PC-9 (cell line): ENCODE measurements at regions not wholly inside any gene's neighbourhood (a gene's known extent, or its start where the extent isn't known, plus 50 kb on each side); places are given as distances from the start of the nearest gene placed in this dataset.
A peak's percentile ranks its signal among the peaks of the same experiment; 100 is the strongest.

ENCODE experiments used
- BruUV-seq: library from RNA; stranded (reverse); fragments of 400-500 nt; replicated peaks from 2 replicates; lab custom pipeline; 2021; lab: Mats Ljungman, UMichigan
- CTCF ChIA-PET: fragments of 300-600 bp; sonication (Branson Sonifier 250); formaldehyde crosslinking; loops from one replicate; lab custom pipeline; 2022; ENCODE audit warnings: antibody characterized with exemption; lab: Charles Lee
- POLR2A ChIA-PET: fragments of 300-600 bp; sonication (Branson Sonifier 250); formaldehyde crosslinking; loops from one replicate; lab custom pipeline; 2022; ENCODE audit warnings: antibody characterized with exemption; ENCODE audit not compliant: unreplicated experiment; lab: Charles Lee
- DNase-seq, 2 experiments: peaks; one replicate each; pipeline versions ENCODE4 v3.0.0 to v3.0.0-alpha.2; 2015 to 2022; ENCODE audit warnings: mixed read lengths in 1 of 2
- H2AFZ ChIP-seq: fragments of 200-600 bp; sonication (generic); 2 replicates; pipeline ENCODE4 v1.8.1; 2017; ENCODE audit warnings: antibody characterized with exemption
- H3F3A ChIP-seq: fragments of 200-600 bp; sonication (generic); 2 replicates; pipeline ENCODE4 v1.8.1; 2017; ENCODE audit warnings: antibody characterized with exemption, mild to moderate bottlenecking, low read depth; ENCODE audit not compliant: insufficient read depth
- H3K27ac ChIP-seq: fragments of 200-600 bp; sonication (generic); 2 replicates; pipeline ENCODE4 v1.6.1; 2016; ENCODE audit warnings: mixed run types
- H3K27me3 ChIP-seq: fragments of 200-600 bp; sonication (generic); 2 replicates; pipeline ENCODE4 v1.6.1; 2016; ENCODE audit warnings: low read depth, mixed run types; ENCODE audit not compliant: insufficient read depth
- H3K36me3 ChIP-seq: fragments of 200-600 bp; sonication (generic); 2 replicates; pipeline ENCODE4 v1.6.1; 2016; ENCODE audit warnings: low read depth, mixed run types
- H3K4me1 ChIP-seq: fragments of 200-600 bp; sonication (generic); replicated peaks from 2 replicates; pipeline ENCODE4 v1.6.1; 2016; ENCODE audit warnings: mixed run types; ENCODE audit not compliant: insufficient read depth
- H3K4me2 ChIP-seq: fragments of 200-600 bp; sonication (generic); 2 replicates; pipeline ENCODE4 v1.6.1; 2017; ENCODE audit warnings: mixed run types
- H3K4me3 ChIP-seq: fragments of 200-600 bp; sonication (generic); 2 replicates; pipeline ENCODE4 v1.6.1; 2016; ENCODE audit warnings: mixed run types
- H3K79me2 ChIP-seq: fragments of 200-600 bp; sonication (generic); 2 replicates; pipeline ENCODE4 v1.6.1; 2017; ENCODE audit warnings: low read depth, mixed run types
- H3K9me2 ChIP-seq: fragments of 200-600 bp; sonication (generic); 2 replicates; pipeline ENCODE4 v1.8.1; 2017; ENCODE audit warnings: mild to moderate bottlenecking; ENCODE audit not compliant: insufficient read depth
- H3K9me3 ChIP-seq: fragments of 200-600 bp; sonication (generic); 2 replicates; pipeline ENCODE4 v1.8.1; 2016; ENCODE audit warnings: low read depth; ENCODE audit not compliant: insufficient read depth
- H4K20me1 ChIP-seq: fragments of 200-600 bp; sonication (generic); 2 replicates; pipeline ENCODE4 v1.8.1; 2017; ENCODE audit not compliant: insufficient read depth
- CTCF ChIP-seq: fragments of 200-600 bp; sonication (generic); conservative IDR thresholded peaks from 2 replicates; pipeline ENCODE4 v1.6.1; 2017; ENCODE audit warnings: mixed run types, antibody characterized with exemption, mild to moderate bottlenecking, moderate library complexity
- EZH2 ChIP-seq: fragments of 200-600 bp; sonication (generic); IDR thresholded peaks from 2 replicates; pipeline ENCODE4 v1.8.0; 2017; ENCODE audit warnings: antibody characterized with exemption, low read depth
- intact Hi-C: fragments of 100-400 bp; cut with micrococcal nuclease; formaldehyde crosslinking; loops from one replicate; pipeline ENCODE4 v1.10.0; 2022; ENCODE audit not compliant: unreplicated experiment

GRCh38 chr5:57538341-57538955, 55.8 kb upstream of the ACTBL2 start:
- Histone ChIP-seq H3K79me2 (no peaks in the 10 kb centered on the region), H3K4me1 (peaks cover 11% of the 10 kb centered on the region; the same call in 1 of the 2 replicates), H2AFZ (no peak overlapping the region), H3K27me3 (no peaks in the 10 kb centered on the region), H3F3A (0 out of 2 replicates have a peak, but pooled peaks cover 6% of the 10 kb centered on the region), H3K27ac (0 out of 2 replicates have a peak overlapping the region, but pooled peaks have one; percentile 36), H3K4me2 (no peak overlapping the region), H3K9me3 (no peaks in the 10 kb centered on the region), H3K36me3 (no peaks in the 10 kb centered on the region), H4K20me1 (no peaks in the 10 kb centered on the region), H3K4me3 (no peak overlapping the region), H3K9me2 (no peaks in the 10 kb centered on the region)
- POLR2A ChIA-PET = no interaction called here
- CTCF ChIA-PET = no interaction called here
- DNase-seq = peak in 1 of 2 experiments; percentile 29
- BruUV-seq = no TSS peak
- intact Hi-C loops = no loop called here
- no peak for TF ChIP-seq EZH2
- TF ChIP-seq CTCF = no peak

GRCh38 chr5:57537811-57538210, 55.2 kb upstream of the ACTBL2 start:
- no peak for DNase-seq
- Histone ChIP-seq H3K79me2 (no peaks in the 10 kb centered on the region), H3F3A (0 out of 2 replicates have a peak, but pooled peaks cover 6% of the 10 kb centered on the region), H4K20me1 (no peaks in the 10 kb centered on the region), H3K36me3 (no peaks in the 10 kb centered on the region), H3K27ac (no peak overlapping the region), H3K4me2 (no peak overlapping the region), H3K27me3 (no peaks in the 10 kb centered on the region), H3K4me3 (no peak overlapping the region), H3K9me2 (no peaks in the 10 kb centered on the region), H3K4me1 (peaks cover 14% of the 10 kb centered on the region; the same call in 1 of the 2 replicates), H2AFZ (no peak overlapping the region), H3K9me3 (no peaks in the 10 kb centered on the region)
- intact Hi-C loops = no loop called here
- no peak for TF ChIP-seq EZH2
- TF ChIP-seq CTCF = no peak
- ChIA-PET CTCF (no interaction called here), POLR2A (no interaction called here)
- no TSS peak for BruUV-seq

GRCh38 chr5:57532513-57533497, 50.2 kb upstream of the ACTBL2 start:
- H3K27ac ChIP-seq = no peak overlapping the region
- DNase-seq = no peak
- H3K9me3 ChIP-seq = peaks cover 4% of the 10 kb centered on the region; the same call in 1 of the 2 replicates
- CTCF ChIA-PET = interaction anchor here (0.7 kb wide), 1 partner anchor 1656 kb away, joined by 3 read pairs; no protein-coding TSS in a partner anchor
- no peaks in the 10 kb centered on the region for H4K20me1 ChIP-seq
- peaks cover 6% of the 10 kb centered on the region; the same call in 1 of the 2 replicates for H3K4me1 ChIP-seq
- H3K27me3 ChIP-seq = no peaks in the 10 kb centered on the region
- 0 out of 2 replicates have a peak, but pooled peaks cover 3% of the 10 kb centered on the region for H3F3A ChIP-seq
- H3K9me2 ChIP-seq = no peaks in the 10 kb centered on the region
- no peaks in the 10 kb centered on the region for H3K79me2 ChIP-seq
- no peak for TF ChIP-seq EZH2
- TF ChIP-seq CTCF = no peak
- POLR2A ChIA-PET = interaction anchor here (0.6 kb wide), 2 partner anchors 69 to 160 kb away, joined by 4 read pairs; no protein-coding TSS in a partner anchor
- no TSS peak for BruUV-seq
- intact Hi-C loops = no loop called here
- H3K4me3 ChIP-seq = no peak overlapping the region
- no peak overlapping the region for H2AFZ ChIP-seq
- no peak overlapping the region for H3K4me2 ChIP-seq
- no peaks in the 10 kb centered on the region for H3K36me3 ChIP-seq
